Gastroesophageal sphincter (tissue), 4 donors: ENCODE measurements at regions not wholly inside any gene's neighbourhood (a gene's known extent, or its start where the extent isn't known, plus 50 kb on each side); places are given as distances from the start of the nearest gene placed in this dataset.

Experiments
- ATAC-seq: fragments of 150-250 bp; one replicate; pipeline ENCODE4 v1.9.1; 2016; ENCODE audit warnings: mild to moderate bottlenecking, moderate library complexity
- H3K27ac ChIP-seq, 4 donors: fragments of 200-600 bp; sonication (generic) in 3 of 4; 1 replicate in 3 of 4; 2 replicates in 1 of 4; pipeline ENCODE4 v1.5.1; 2016 to 2019
- H3K27me3 ChIP-seq: fragments of 200-600 bp; sonication (generic); one replicate; pipeline ENCODE4 v1.5.1; 2019
- H3K36me3 ChIP-seq, 2 donors: fragments of 200-600 bp; sonication (generic); one replicate each; pipeline ENCODE4 v1.5.1; 2019; ENCODE audit warnings: control low read depth in 1 of 2
- H3K4me1 ChIP-seq, 3 donors: fragments of 200-600 bp; sonication (generic); 1 replicate in 2 of 3; 2 replicates in 1 of 3; pipeline ENCODE4 v1.5.1; 2016 to 2019; ENCODE audit warnings: control low read depth in 2 of 3
- H3K4me3 ChIP-seq, 2 donors: fragments of 200-600 bp; sonication (generic); one replicate each; pipeline ENCODE4 v1.5.1; 2019; ENCODE audit warnings: mild to moderate bottlenecking in 1 of 2, moderate library complexity in 1 of 2
- H3K9me3 ChIP-seq, 3 donors: fragments of 200-600 bp; sonication (generic); one replicate each; pipeline ENCODE4 v1.5.1; 2017 to 2019; ENCODE audit warnings: control low read depth in 2 of 3
- CTCF ChIP-seq, 4 experiments: fragments of 200-600 bp in 2 of 4; fragments of 450-650 bp in 2 of 4; sonication (generic) in 1 of 4; IDR thresholded peaks; one replicate each; pipeline ENCODE4 v1.5.1; 2017 to 2019; ENCODE audit warnings: antibody characterized with exemption in 4 of 4, mild to moderate bottlenecking in 2 of 4, moderate library complexity in 2 of 4
- EP300 ChIP-seq: sonication (generic); formaldehyde crosslinking; IDR thresholded peaks from one replicate; pipeline ENCODE4 v1.6.1; 2017; ENCODE audit warnings: antibody characterized with exemption, mild to moderate bottlenecking
- POLR2A ChIP-seq, 2 donors: fragments of 450-650 bp; IDR thresholded peaks; one replicate each; pipeline ENCODE4 v1.6.1; 2017; ENCODE audit warnings: antibody characterized with exemption in 2 of 2, mild to moderate bottlenecking in 2 of 2, moderate library complexity in 1 of 2
- POLR2AphosphoS5 ChIP-seq: sonication (generic); formaldehyde crosslinking; IDR thresholded peaks from one replicate; pipeline ENCODE4 v1.6.1; 2017; ENCODE audit warnings: antibody characterized with exemption
- WGBS, 2 donors: methylation state at CpG; one replicate each; pipeline ENCODE4 v1.1.5; 2018; ENCODE audit warnings: low coverage in 1 of 2; 5-methylcytosine and 5-hydroxymethylcytosine counted together

DNA sequence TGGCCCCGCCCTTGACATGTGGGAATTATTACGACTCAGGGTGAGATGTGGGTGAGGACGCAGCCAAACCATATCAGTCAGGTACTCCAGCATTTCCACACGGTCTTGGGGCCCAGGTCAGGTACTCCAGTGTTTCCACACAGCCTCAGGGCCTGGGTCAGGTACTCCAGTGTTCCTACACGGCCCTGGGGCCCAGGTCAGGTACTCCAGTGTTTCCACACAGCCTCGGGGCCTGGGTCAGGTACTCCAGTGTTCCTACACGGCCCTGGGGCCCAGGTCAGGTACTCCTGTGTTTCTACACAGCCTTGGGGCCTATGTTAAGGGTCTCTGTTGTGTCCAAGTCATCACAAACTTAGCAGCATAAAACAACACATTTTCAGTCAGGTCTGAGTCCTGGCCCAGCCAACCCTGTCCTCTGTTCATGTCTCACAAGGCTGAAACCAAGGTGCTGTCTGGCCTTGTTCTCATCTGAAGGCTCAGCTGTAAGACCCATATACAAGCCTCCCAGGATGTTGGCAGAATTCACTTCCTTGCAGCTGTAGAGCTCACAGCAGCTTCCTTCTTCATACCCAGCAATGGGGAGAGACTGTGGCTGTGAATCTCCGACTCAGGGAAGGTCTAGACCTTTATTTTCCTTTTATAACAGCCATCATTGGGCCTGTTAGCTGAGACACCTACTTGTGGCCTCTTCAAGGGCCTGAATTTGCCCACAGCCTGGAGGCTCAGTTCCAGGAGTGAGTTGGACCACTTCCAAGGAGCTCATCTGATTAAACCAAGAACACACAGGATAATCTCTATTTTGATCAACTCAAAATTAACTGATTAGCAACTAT lies 107.6 kb upstream of the SFSWAP start:
- WGBS, 2 donors, result 72 to 80% methylated on average over 5 of the region's 8 CpGs
- no peaks in the 10 kb centered on the region for H3K36me3 ChIP-seq
- no peaks in the 10 kb centered on the region for H3K9me3 ChIP-seq
- ATAC-seq, result no peak
- H3K27ac ChIP-seq, result no peak overlapping the region
- H3K27me3 ChIP-seq, result peaks cover 91% of the 10 kb centered on the region
- TF ChIP-seq POLR2AphosphoS5, result no peak
- TF ChIP-seq CTCF (IDR thresholded peaks at IDR 0.05), result no peak
- TF ChIP-seq POLR2A (IDR thresholded peaks at IDR 0.05), result no peak
- TF ChIP-seq EP300, result no peak
- peaks cover 0 to 10% (median 0%) of the 10 kb centered on the region in 3 donors for H3K4me1 ChIP-seq
- no peak overlapping the region for H3K4me3 ChIP-seq

- no peaks in the 10 kb centered on the region for H3K36me3 ChIP-seq
- H3K27me3 ChIP-seq, result peaks cover 93% of the 10 kb centered on the region
- 6 to 11% methylated on average over 10 to 19 of the region's 21 CpGs for WGBS, 2 donors
- TF ChIP-seq POLR2A (IDR thresholded peaks at IDR 0.05), result no peak
- H3K9me3 ChIP-seq, result no peaks in the 10 kb centered on the region
- H3K27ac ChIP-seq, result no peak overlapping the region
- H3K4me3 ChIP-seq, result no peak overlapping the region
- no peak for ATAC-seq
- peaks cover 0 to 16% (median 0%) of the 10 kb centered on the region in 3 donors for H3K4me1 ChIP-seq
These were observed 106.7 kb upstream of the SFSWAP start for GRCh38 chr12:131603939-131604795.

GRCh38 chr12:131604859-131605258 lies 106.0 kb upstream of the SFSWAP start:
- H3K4me3 ChIP-seq, result no peak overlapping the region
- H3K27me3 ChIP-seq, result peaks cover 93% of the 10 kb centered on the region
- H3K27ac ChIP-seq, result no peak overlapping the region
- WGBS, 2 donors, result 81 to 83% methylated on average over 3 to 6 of the region's 6 CpGs
- TF ChIP-seq POLR2AphosphoS5 (no peak), EP300 (no peak)
- H3K36me3 ChIP-seq, result no peaks in the 10 kb centered on the region
- no peaks in the 10 kb centered on the region for H3K9me3 ChIP-seq
- peaks cover 0 to 18% (median 0%) of the 10 kb centered on the region in 3 donors for H3K4me1 ChIP-seq
- ATAC-seq, result no peak

GRCh38 chr12:131605304-131605829 lies 105.5 kb upstream of the SFSWAP start:
- H3K9me3 ChIP-seq, result no peaks in the 10 kb centered on the region
- TF ChIP-seq POLR2AphosphoS5 (no peak), EP300 (no peak), CTCF (IDR thresholded peaks at IDR 0.05) (no peak), POLR2A (IDR thresholded peaks at IDR 0.05) (no peak)
- 41 to 60% methylated on average over 5 to 6 of the region's 7 CpGs for WGBS, 2 donors
- no peak for ATAC-seq
- no peak overlapping the region for H3K4me3 ChIP-seq
- peaks cover 93% of the 10 kb centered on the region for H3K27me3 ChIP-seq
- H3K27ac ChIP-seq, result no peak overlapping the region
- H3K4me1 ChIP-seq, result peaks cover 0 to 18% (median 0%) of the 10 kb centered on the region in 3 donors
- no peaks in the 10 kb centered on the region for H3K36me3 ChIP-seq

GRCh38 chr12:131606218-131606901 lies 104.5 kb upstream of the SFSWAP start:
- H3K27ac ChIP-seq, result no peak overlapping the region
- H3K4me3 ChIP-seq, result no peak overlapping the region
- ATAC-seq, result no peak
- 80 to 83% methylated on average over 11 to 12 of the region's 12 CpGs for WGBS, 2 donors
- no peak for TF ChIP-seq POLR2AphosphoS5
- TF ChIP-seq CTCF (IDR thresholded peaks at IDR 0.05), result no peak
- TF ChIP-seq POLR2A (IDR thresholded peaks at IDR 0.05), result no peak
- TF ChIP-seq EP300, result no peak
- no peaks in the 10 kb centered on the region for H3K36me3 ChIP-seq
- peaks cover 0 to 18% (median 0%) of the 10 kb centered on the region in 3 donors for H3K4me1 ChIP-seq
- H3K27me3 ChIP-seq, result peaks cover 95% of the 10 kb centered on the region
- no peaks in the 10 kb centered on the region for H3K9me3 ChIP-seq
